PC-3 (cell line): ENCODE measurements at regions not wholly inside any gene's neighbourhood (a gene's known extent, or its start where the extent isn't known, plus 50 kb on each side); places are given as distances from the start of the nearest gene placed in this dataset.

Experiments used
- ATAC-seq: fragments of 200-7000 bp; cut with Tn5 transposase; 2 replicates; pipeline ENCODE4 v1.9.1; 2020; ENCODE audit warnings: mild to moderate bottlenecking, moderate library complexity
- BruUV-seq: library from RNA; stranded (reverse); fragments of 400-500 nt; replicated peaks from 2 replicates; lab custom pipeline; 2021; lab: Mats Ljungman, UMichigan
- CTCF ChIA-PET: fragments of 300-600 bp; sonication (Branson Sonifier 250); formaldehyde crosslinking; loops from one replicate; lab custom pipeline; 2022; ENCODE audit warnings: antibody characterized with exemption; lab: Charles Lee
- POLR2A ChIA-PET: fragments of 300-600 bp; sonication (Branson Sonifier 250); formaldehyde crosslinking; loops from one replicate; lab custom pipeline; 2022; ENCODE audit warnings: antibody characterized with exemption; ENCODE audit not compliant: unreplicated experiment; lab: Charles Lee
- DNase-seq: peaks from one replicate; pipeline ENCODE4 v3.0.0-alpha.2; 2015
- H2AFZ ChIP-seq: fragments of 300-600 bp; sonication (generic); 2 replicates; pipeline ENCODE4 v1.6.0; 2016; ENCODE audit warnings: antibody characterized with exemption, low read length
- H3F3A ChIP-seq: fragments of 300-600 bp; sonication (generic); one replicate; pipeline ENCODE4 v1.6.0; 2017; ENCODE audit warnings: antibody characterized with exemption, low read length, control low read depth, mild to moderate bottlenecking; ENCODE audit not compliant: unreplicated experiment
- H3K27ac ChIP-seq: fragments of 300-600 bp; sonication (generic); 2 replicates; pipeline ENCODE4 v1.5.1; 2016; ENCODE audit warnings: mild to moderate bottlenecking, low read length
- H3K27me3 ChIP-seq: fragments of 300-600 bp; sonication (generic); 2 replicates; pipeline ENCODE4 v1.6.1; 2016; ENCODE audit warnings: low read length, mixed read lengths
- H3K36me3 ChIP-seq: fragments of 300-600 bp; sonication (generic); 2 replicates; pipeline ENCODE4 v1.6.1; 2016; ENCODE audit warnings: low read depth, mixed run types, low read length, mixed read lengths
- H3K4me1 ChIP-seq: fragments of 300-600 bp; sonication (generic); 2 replicates; pipeline ENCODE4 v1.5.1; 2016; ENCODE audit warnings: low read length; ENCODE audit not compliant: insufficient read depth
- H3K4me2 ChIP-seq: fragments of 300-600 bp; sonication (generic); 2 replicates; pipeline ENCODE4 v1.6.0; 2016; ENCODE audit warnings: low read length
- H3K4me3 ChIP-seq: fragments of 300-600 bp; sonication (generic); 2 replicates; pipeline ENCODE4 v1.5.1; 2016; ENCODE audit warnings: mild to moderate bottlenecking, low read length, mixed read lengths
- H3K79me2 ChIP-seq: fragments of 300-600 bp; sonication (generic); 2 replicates; pipeline ENCODE4 v1.6.1; 2017; ENCODE audit warnings: low read length, mixed read lengths
- H3K9ac ChIP-seq: fragments of 300-600 bp; sonication (generic); 2 replicates; pipeline ENCODE4 v1.6.0; 2016; ENCODE audit warnings: mild to moderate bottlenecking, low read length
- H3K9me2 ChIP-seq: fragments of 300-600 bp; sonication (generic); replicated peaks from 2 replicates; pipeline ENCODE4 v1.6.1; 2016; ENCODE audit warnings: mixed run types, low read length, mixed read lengths
- H3K9me3 ChIP-seq: fragments of 300-600 bp; sonication (generic); 2 replicates; pipeline ENCODE4 v1.6.1; 2016; ENCODE audit warnings: low read length, mixed read lengths
- H4K20me1 ChIP-seq: fragments of 300-600 bp; sonication (generic); 2 replicates; pipeline ENCODE4 v1.6.1; 2016; ENCODE audit warnings: low read length, mixed read lengths
- EZH2 ChIP-seq: fragments of 300-600 bp; sonication (generic); IDR thresholded peaks from one replicate; pipeline ENCODE4 v1.6.1; 2017; ENCODE audit warnings: antibody characterized with exemption, mild to moderate bottlenecking, low read length; ENCODE audit not compliant: unreplicated experiment
- EZH2phosphoT487 ChIP-seq: fragments of 300-600 bp; sonication (generic); IDR thresholded peaks from 2 replicates; pipeline ENCODE4 v1.6.1; 2018; ENCODE audit warnings: mild to moderate bottlenecking, antibody characterized with exemption, low read length, borderline replicate concordance
- intact Hi-C: fragments of 100-400 bp; cut with micrococcal nuclease; formaldehyde crosslinking; loops from 2 replicates; pipeline ENCODE4 v1.9.0; 2023
- TF ChIP-seq, protein P1 (sequence below): fragments of 300-600 bp; sonication (generic); conservative IDR thresholded peaks from 2 replicates; pipeline ENCODE4 v1.5.1; 2017; ENCODE audit warnings: antibody characterized with exemption, low read depth, mild to moderate bottlenecking, low read length

- Histone ChIP-seq H4K20me1 (no peaks in the 10 kb centered on the region), H3K36me3 (no peaks in the 10 kb centered on the region), H3K27ac (no peak overlapping the region), H2AFZ (no peak overlapping the region), H3K27me3 (no peaks in the 10 kb centered on the region), H3K9ac (no peak overlapping the region), H3F3A (no peaks in the 10 kb centered on the region), H3K4me2 (no peak overlapping the region), H3K4me1 (peaks cover 15% of the 10 kb centered on the region), H3K79me2 (no peaks in the 10 kb centered on the region), H3K9me2 (no peaks in the 10 kb centered on the region), H3K9me3 (no peaks in the 10 kb centered on the region), H3K4me3 (no peak overlapping the region)
- ChIA-PET POLR2A (no interaction called here), CTCF (no interaction called here)
- ATAC-seq = no peak
- BruUV-seq = no TSS peak
- intact Hi-C loops = no loop called here
- TF ChIP-seq EZH2phosphoT487 = no peak
- no peak for TF ChIP-seq EZH2
- TF ChIP-seq, protein P1, sequence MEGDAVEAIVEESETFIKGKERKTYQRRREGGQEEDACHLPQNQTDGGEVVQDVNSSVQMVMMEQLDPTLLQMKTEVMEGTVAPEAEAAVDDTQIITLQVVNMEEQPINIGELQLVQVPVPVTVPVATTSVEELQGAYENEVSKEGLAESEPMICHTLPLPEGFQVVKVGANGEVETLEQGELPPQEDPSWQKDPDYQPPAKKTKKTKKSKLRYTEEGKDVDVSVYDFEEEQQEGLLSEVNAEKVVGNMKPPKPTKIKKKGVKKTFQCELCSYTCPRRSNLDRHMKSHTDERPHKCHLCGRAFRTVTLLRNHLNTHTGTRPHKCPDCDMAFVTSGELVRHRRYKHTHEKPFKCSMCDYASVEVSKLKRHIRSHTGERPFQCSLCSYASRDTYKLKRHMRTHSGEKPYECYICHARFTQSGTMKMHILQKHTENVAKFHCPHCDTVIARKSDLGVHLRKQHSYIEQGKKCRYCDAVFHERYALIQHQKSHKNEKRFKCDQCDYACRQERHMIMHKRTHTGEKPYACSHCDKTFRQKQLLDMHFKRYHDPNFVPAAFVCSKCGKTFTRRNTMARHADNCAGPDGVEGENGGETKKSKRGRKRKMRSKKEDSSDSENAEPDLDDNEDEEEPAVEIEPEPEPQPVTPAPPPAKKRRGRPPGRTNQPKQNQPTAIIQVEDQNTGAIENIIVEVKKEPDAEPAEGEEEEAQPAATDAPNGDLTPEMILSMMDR = no peak
- no peak for DNase-seq
Measured at GRCh38 chr6:157754351-157754750, 68.7 kb upstream of the SNX9 start.

- no peaks in the 10 kb centered on the region for H3F3A ChIP-seq
- no peaks in the 10 kb centered on the region for H3K9me2 ChIP-seq
- no peak overlapping the region for H2AFZ ChIP-seq
- DNase-seq = peak; percentile 42
- no peaks in the 10 kb centered on the region for H3K9me3 ChIP-seq
- H3K27me3 ChIP-seq = no peaks in the 10 kb centered on the region
- ChIA-PET CTCF (no interaction called here), POLR2A (no interaction called here)
- H3K36me3 ChIP-seq = no peaks in the 10 kb centered on the region
- H3K4me1 ChIP-seq = peaks cover 18% of the 10 kb centered on the region
- no peak overlapping the region for H3K27ac ChIP-seq
- no peaks in the 10 kb centered on the region for H3K79me2 ChIP-seq
- no peaks in the 10 kb centered on the region for H4K20me1 ChIP-seq
- H3K4me2 ChIP-seq = no peak overlapping the region
- peak; percentile 36; the same call in 1 of the 2 replicates for ATAC-seq
- intact Hi-C loops = loop anchor here (5.0 kb wide), 1 partner anchor 143 kb away; no protein-coding TSS in a partner anchor
- no TSS peak for BruUV-seq
- TF ChIP-seq, protein P1 = no peak
- no peak for TF ChIP-seq EZH2phosphoT487
- TF ChIP-seq EZH2 = no peak
- H3K4me3 ChIP-seq = no peak overlapping the region
- no peak overlapping the region for H3K9ac ChIP-seq
Measured at GRCh38 chr6:157755032-157755745, 67.9 kb upstream of the SNX9 start.

DNA sequence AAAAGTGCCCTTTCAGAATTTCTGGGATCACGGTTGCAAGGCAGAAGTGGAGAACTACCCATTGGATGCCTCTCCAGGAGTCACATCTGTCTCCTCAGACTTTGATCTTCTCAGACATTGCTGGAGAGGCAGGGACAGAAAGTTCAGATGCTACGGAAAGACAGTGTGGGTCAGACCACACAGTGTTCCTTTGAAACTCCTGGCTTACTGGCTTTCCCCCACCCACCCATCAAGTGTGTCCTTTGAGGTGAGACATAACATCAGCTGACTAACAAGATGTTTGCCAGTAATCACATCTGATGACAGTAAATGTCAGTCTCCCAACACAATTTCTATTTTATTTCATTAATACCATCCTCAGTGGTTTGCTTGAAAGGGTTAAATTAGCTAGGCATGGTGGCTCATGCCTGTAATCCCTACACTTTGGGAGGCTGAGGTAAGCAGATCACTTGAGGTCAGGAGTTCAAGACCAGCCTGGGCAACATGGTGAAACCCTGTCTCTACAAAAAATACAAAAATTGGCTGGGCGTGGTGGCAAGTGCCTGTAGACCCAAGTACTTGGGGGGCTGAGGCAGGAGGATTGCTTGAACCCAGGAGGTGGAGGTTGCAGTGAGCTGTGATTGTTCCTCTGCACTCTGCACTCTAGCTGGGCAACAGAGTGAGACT, 67.2 kb upstream of the SNX9 start:
- ATAC-seq (no peak), DNase-seq (no peak)
- Histone ChIP-seq H3K79me2 (no peaks in the 10 kb centered on the region), H3K27me3 (no peaks in the 10 kb centered on the region), H2AFZ (no peak overlapping the region), H3F3A (peaks cover 5% of the 10 kb centered on the region), H4K20me1 (no peaks in the 10 kb centered on the region), H3K4me2 (no peak overlapping the region), H3K9me3 (no peaks in the 10 kb centered on the region), H3K4me3 (no peak overlapping the region), H3K4me1 (peaks cover 23% of the 10 kb centered on the region), H3K9me2 (no peaks in the 10 kb centered on the region), H3K36me3 (no peaks in the 10 kb centered on the region), H3K27ac (no peak overlapping the region), H3K9ac (no peak overlapping the region)
- TF ChIP-seq, protein P1 = no peak
- no peak for TF ChIP-seq EZH2phosphoT487
- TF ChIP-seq EZH2 = no peak
- POLR2A ChIA-PET = no interaction called here
- no TSS peak for BruUV-seq
- intact Hi-C loops = loop anchor here (1.0 to 5.0 kb wide), 3 partner anchors 117 to 191 kb away; no protein-coding TSS in a partner anchor
- CTCF ChIA-PET = no interaction called here
